Neural cell (in vitro differentiated cells): ENCODE measurements at regions not wholly inside any gene's neighbourhood (a gene's known extent, or its start where the extent isn't known, plus 50 kb on each side); places are given as distances from the start of the nearest gene placed in this dataset.

ENCODE experiments used
- H2AFZ ChIP-seq: fragments of 200-600, 300-800 bp; sonication (generic), shearing (Covaris generic); 2 replicates; pipeline ENCODE4 v1.6.0; 2014; ENCODE audit warnings: low read depth, mild to moderate bottlenecking, antibody characterized with exemption, low read length, moderate library complexity
- H3F3A ChIP-seq: fragments of 200-600 bp; shearing (Covaris generic); 2 replicates; pipeline ENCODE4 v1.6.1; 2016; ENCODE audit warnings: mild to moderate bottlenecking, moderate library complexity, mixed read lengths, antibody characterized with exemption, low read length; ENCODE audit not compliant: insufficient read depth, poor library complexity, severe bottlenecking
- H3K27ac ChIP-seq: fragments of 200-600, 300-800 bp; sonication (generic), shearing (Covaris generic); 2 replicates; pipeline ENCODE4 v1.5.1; 2014; ENCODE audit warnings: mild to moderate bottlenecking, low read length, moderate library complexity
- H3K27me3 ChIP-seq: fragments of 300-800, 200-600 bp; sonication (generic), shearing (Covaris generic); 2 replicates; pipeline ENCODE4 v1.6.0; 2014; ENCODE audit warnings: mild to moderate bottlenecking, low read depth, low read length, moderate library complexity; ENCODE audit not compliant: insufficient read depth
- H3K36me3 ChIP-seq: fragments of 300-800, 200-600 bp; sonication (generic), shearing (Covaris generic); 2 replicates; pipeline ENCODE4 v1.5.1; 2014; ENCODE audit warnings: mild to moderate bottlenecking, antibody characterized with exemption, low read length, moderate library complexity; ENCODE audit not compliant: insufficient read depth
- H3K4me2 ChIP-seq: fragments of 300-800, 200-600 bp; sonication (generic), shearing (Covaris generic); 2 replicates; pipeline ENCODE4 v1.6.0; 2014; ENCODE audit warnings: mild to moderate bottlenecking, low read length
- H3K4me3 ChIP-seq: fragments of 300-800, 200-600 bp; sonication (generic), shearing (Covaris generic); 2 replicates; pipeline ENCODE4 v1.5.1; 2014; ENCODE audit warnings: mild to moderate bottlenecking, low read length, moderate library complexity
- H3K79me2 ChIP-seq: fragments of 200-600 bp; shearing (Covaris generic); replicated peaks from 2 replicates; pipeline ENCODE4 v1.6.0; 2014; ENCODE audit warnings: mild to moderate bottlenecking, low read length, moderate library complexity; ENCODE audit not compliant: insufficient read depth
- H3K9ac ChIP-seq: fragments of 300-800, 200-600 bp; sonication (generic), shearing (Covaris generic); 2 replicates; pipeline ENCODE4 v1.6.1; 2016; ENCODE audit warnings: mild to moderate bottlenecking, low read length, mixed read lengths
- H3K9me2 ChIP-seq: fragments of 200-600 bp; shearing (Covaris generic); 2 replicates; pipeline ENCODE4 v1.6.1; 2016; ENCODE audit warnings: mild to moderate bottlenecking, low read length, mixed read lengths; ENCODE audit not compliant: insufficient read depth
- H3K9me3 ChIP-seq: fragments of 200-600, 300-800 bp; sonication (generic), shearing (Covaris generic); 2 replicates; pipeline ENCODE4 v1.6.1; 2016; ENCODE audit warnings: mild to moderate bottlenecking, mixed run types, low read length, moderate library complexity, mixed read lengths
- H4K20me1 ChIP-seq: fragments of 200-600 bp; shearing (Covaris generic); 2 replicates; pipeline ENCODE4 v1.6.1; 2016; ENCODE audit warnings: mild to moderate bottlenecking, mixed run types; ENCODE audit not compliant: insufficient read depth
- CTCF ChIP-seq: fragments of 450-650 bp; IDR thresholded peaks from 2 replicates; pipeline ENCODE4 v1.5.1; 2014; ENCODE audit warnings: antibody characterized with exemption, mild to moderate bottlenecking, moderate library complexity; ENCODE audit not compliant: poor library complexity, severe bottlenecking
- EP300 ChIP-seq: fragments of 450-650 bp; conservative IDR thresholded peaks from 2 replicates; pipeline ENCODE4 v1.6.1; 2014; ENCODE audit warnings: antibody characterized with exemption, mild to moderate bottlenecking, moderate library complexity; ENCODE audit not compliant: poor library complexity, severe bottlenecking
- EZH2 ChIP-seq: fragments of 200-600, 300-800 bp; shearing (Covaris generic), sonication (generic); IDR thresholded peaks from 2 replicates; pipeline ENCODE4 v1.6.1; 2014; ENCODE audit warnings: antibody characterized with exemption, low read length, borderline replicate concordance, mild to moderate bottlenecking; ENCODE audit not compliant: insufficient read depth, poor library complexity, severe bottlenecking
- MXI1 ChIP-seq: fragments of 450-650 bp; conservative IDR thresholded peaks from 2 replicates; pipeline ENCODE4 v1.6.1; 2014; ENCODE audit warnings: antibody characterized with exemption, mild to moderate bottlenecking; ENCODE audit not compliant: poor library complexity, severe bottlenecking
- POLR2AphosphoS5 ChIP-seq: IDR thresholded peaks from 2 replicates; pipeline ENCODE4 v1.6.1; 2012
- RAD21 ChIP-seq: fragments of 450-650 bp; conservative IDR thresholded peaks from 2 replicates; pipeline ENCODE4 v1.6.1; 2014; ENCODE audit warnings: antibody characterized with exemption, mild to moderate bottlenecking, moderate library complexity
- REST ChIP-seq: IDR thresholded peaks from 2 replicates; pipeline ENCODE4 v1.6.1; 2012; ENCODE audit warnings: borderline replicate concordance
- SMC3 ChIP-seq: fragments of 450-650 bp; conservative IDR thresholded peaks from 2 replicates; pipeline ENCODE4 v1.6.1; 2014; ENCODE audit warnings: antibody characterized with exemption, mild to moderate bottlenecking, moderate library complexity; ENCODE audit not compliant: poor library complexity
- TAF1 ChIP-seq: IDR thresholded peaks from 2 replicates; pipeline ENCODE4 v1.6.1; 2012; ENCODE audit warnings: low read depth

GRCh38 chr2:3122525-3122924, 255.1 kb downstream of the EIPR1 start:
- Histone ChIP-seq H3K36me3 (no peaks in the 10 kb centered on the region), H4K20me1 (no peaks in the 10 kb centered on the region), H3K9me3 (no peaks in the 10 kb centered on the region), H3K9ac (no peak overlapping the region), H3K27me3 (no peaks in the 10 kb centered on the region), H3K9me2 (no peaks in the 10 kb centered on the region), H3K27ac (no peak overlapping the region), H3K79me2 (no peaks in the 10 kb centered on the region), H3K4me3 (no peak overlapping the region), H3F3A (no peaks in the 10 kb centered on the region), H3K4me2 (no peak overlapping the region), H2AFZ (no peak overlapping the region)
- TF ChIP-seq MXI1 (no peak), REST (no peak), RAD21 (no peak), EP300 (no peak), CTCF (no peak), SMC3 (no peak), EZH2 (no peak), POLR2AphosphoS5 (no peak)

- no peaks in the 10 kb centered on the region for H4K20me1 ChIP-seq
- H3K9me3 ChIP-seq, result no peaks in the 10 kb centered on the region
- no peaks in the 10 kb centered on the region for H3K79me2 ChIP-seq
- H3K27ac ChIP-seq, result no peak overlapping the region
- no peaks in the 10 kb centered on the region for H3K27me3 ChIP-seq
- H3K4me3 ChIP-seq, result no peak overlapping the region
- H3K4me2 ChIP-seq, result no peak overlapping the region
- H3K36me3 ChIP-seq, result no peaks in the 10 kb centered on the region
- no peak for TF ChIP-seq RAD21
- no peak for TF ChIP-seq SMC3
- no peak for TF ChIP-seq CTCF
- no peak for TF ChIP-seq MXI1
- no peak for TF ChIP-seq TAF1
- TF ChIP-seq POLR2AphosphoS5, result no peak
- no peak for TF ChIP-seq EZH2
- no peak for TF ChIP-seq EP300
- no peak for TF ChIP-seq REST
- H3K9ac ChIP-seq, result no peak overlapping the region
- no peak overlapping the region for H2AFZ ChIP-seq
- H3F3A ChIP-seq, result no peaks in the 10 kb centered on the region
- H3K9me2 ChIP-seq, result no peaks in the 10 kb centered on the region
Measured at GRCh38 chr2:3121601-3122000, 256.0 kb downstream of the EIPR1 start.
